ENCODE measurements at regions not wholly inside any gene's neighbourhood (a gene's known extent, or its start where the extent isn't known, plus 50 kb on each side); places are given as distances from the start of the nearest gene placed in this dataset.

GRCh38 chr4:107212565-107212964, 176.5 kb upstream of the DKK2 start:
- Histone ChIP-seq H3K4me2 (ENCODE audit: low read depth, low read length, poor library complexity, severe bottlenecking) (no peak overlapping the region), H3K9me2 (replicated peaks; ENCODE audit: insufficient read depth, low read length) (no peaks in the 10 kb centered on the region), H4K20me1 (ENCODE audit: low read depth, low read length) (no peaks in the 10 kb centered on the region), H2AFZ (ENCODE audit: low read depth, low read length, severe bottlenecking) (no peak overlapping the region), H3K9ac (ENCODE audit: low read length) (no peak overlapping the region), H3K27me3 (ENCODE audit: low read length) (no peaks in the 10 kb centered on the region), H3K9me3 (ENCODE audit: insufficient read depth, low read length) (no peaks in the 10 kb centered on the region), H3K27ac (ENCODE audit: low read depth, low read length) (no peak overlapping the region), H3K4me3 (ENCODE audit: insufficient read depth, low read length, poor library complexity, severe bottlenecking) (no peak overlapping the region), H3F3A (ENCODE audit: insufficient read depth) (no peaks in the 10 kb centered on the region), H3K79me2 (ENCODE audit: insufficient read depth, low read length) (no peaks in the 10 kb centered on the region), H3K36me3 (ENCODE audit: low read length) (no peaks in the 10 kb centered on the region)
- TF ChIP-seq, protein P1, sequence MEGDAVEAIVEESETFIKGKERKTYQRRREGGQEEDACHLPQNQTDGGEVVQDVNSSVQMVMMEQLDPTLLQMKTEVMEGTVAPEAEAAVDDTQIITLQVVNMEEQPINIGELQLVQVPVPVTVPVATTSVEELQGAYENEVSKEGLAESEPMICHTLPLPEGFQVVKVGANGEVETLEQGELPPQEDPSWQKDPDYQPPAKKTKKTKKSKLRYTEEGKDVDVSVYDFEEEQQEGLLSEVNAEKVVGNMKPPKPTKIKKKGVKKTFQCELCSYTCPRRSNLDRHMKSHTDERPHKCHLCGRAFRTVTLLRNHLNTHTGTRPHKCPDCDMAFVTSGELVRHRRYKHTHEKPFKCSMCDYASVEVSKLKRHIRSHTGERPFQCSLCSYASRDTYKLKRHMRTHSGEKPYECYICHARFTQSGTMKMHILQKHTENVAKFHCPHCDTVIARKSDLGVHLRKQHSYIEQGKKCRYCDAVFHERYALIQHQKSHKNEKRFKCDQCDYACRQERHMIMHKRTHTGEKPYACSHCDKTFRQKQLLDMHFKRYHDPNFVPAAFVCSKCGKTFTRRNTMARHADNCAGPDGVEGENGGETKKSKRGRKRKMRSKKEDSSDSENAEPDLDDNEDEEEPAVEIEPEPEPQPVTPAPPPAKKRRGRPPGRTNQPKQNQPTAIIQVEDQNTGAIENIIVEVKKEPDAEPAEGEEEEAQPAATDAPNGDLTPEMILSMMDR (IDR thresholded peaks at IDR 0.05; ENCODE audit: insufficient read depth, low read length, poor library complexity, severe bottlenecking): no peak
- TF ChIP-seq EZH2phosphoT487 (conservative IDR thresholded peaks at IDR 0.05; ENCODE audit: low read length): no peak

DNA sequence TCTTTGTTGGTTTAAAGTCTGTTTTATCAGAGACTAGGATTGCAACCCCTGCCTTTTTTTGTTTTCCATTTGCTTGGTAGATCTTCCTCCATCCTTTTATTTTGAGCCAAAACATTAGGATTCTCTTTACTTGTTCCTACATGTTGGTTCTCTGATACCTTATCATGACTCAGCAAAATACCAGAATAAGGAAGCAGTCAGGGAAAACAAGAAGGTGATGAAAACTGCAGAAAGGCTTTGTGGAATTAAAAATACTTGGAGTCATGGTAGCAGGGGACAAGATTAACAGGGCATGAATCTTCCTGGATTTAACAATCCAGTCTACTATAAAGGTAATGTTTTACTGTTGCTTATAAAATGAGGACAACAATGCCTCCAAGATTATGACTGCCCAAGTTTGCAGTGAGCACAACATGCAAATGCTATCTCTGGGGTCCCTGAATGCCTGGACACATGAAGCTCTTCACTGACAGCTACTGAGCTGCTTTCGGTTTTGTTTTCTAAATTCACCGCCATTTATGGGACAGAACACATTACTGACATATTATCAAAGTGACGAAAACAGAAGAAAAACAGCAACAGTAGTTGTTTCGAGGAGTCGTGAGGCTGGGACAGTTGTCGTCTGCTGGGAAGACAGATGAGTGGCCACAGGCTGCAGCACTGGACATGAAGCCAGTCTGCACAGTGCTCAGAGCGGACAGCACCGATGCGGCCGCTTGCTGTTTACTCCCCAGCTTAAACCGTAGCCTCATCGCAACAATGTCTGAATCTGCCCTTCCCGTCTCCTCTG, 174.5 kb upstream of the DKK2 start:
- H3K9me3 ChIP-seq (ENCODE audit: insufficient read depth, low read length): no peaks in the 10 kb centered on the region
- no peaks in the 10 kb centered on the region for H3F3A ChIP-seq (ENCODE audit: insufficient read depth)
- H3K9me2 ChIP-seq (replicated peaks; ENCODE audit: insufficient read depth, low read length): no peaks in the 10 kb centered on the region
- H3K27me3 ChIP-seq (ENCODE audit: low read length): no peaks in the 10 kb centered on the region
- no peaks in the 10 kb centered on the region for H4K20me1 ChIP-seq (ENCODE audit: low read depth, low read length)
- no peak overlapping the region for H3K27ac ChIP-seq (ENCODE audit: low read depth, low read length)
- H3K4me3 ChIP-seq (ENCODE audit: insufficient read depth, low read length, poor library complexity, severe bottlenecking): no peak overlapping the region
- no peak overlapping the region for H3K9ac ChIP-seq (ENCODE audit: low read length)
- no peak overlapping the region for H2AFZ ChIP-seq (ENCODE audit: low read depth, low read length, severe bottlenecking)
- H3K79me2 ChIP-seq (ENCODE audit: insufficient read depth, low read length): no peaks in the 10 kb centered on the region
- TF ChIP-seq EZH2phosphoT487 (conservative IDR thresholded peaks at IDR 0.05; ENCODE audit: low read length): no peak
- TF ChIP-seq, protein P1 (IDR thresholded peaks at IDR 0.05; ENCODE audit: insufficient read depth, low read length, poor library complexity, severe bottlenecking): no peak
- H3K4me2 ChIP-seq (ENCODE audit: low read depth, low read length, poor library complexity, severe bottlenecking): no peak overlapping the region
- H3K36me3 ChIP-seq (ENCODE audit: low read length): no peaks in the 10 kb centered on the region

DNA sequence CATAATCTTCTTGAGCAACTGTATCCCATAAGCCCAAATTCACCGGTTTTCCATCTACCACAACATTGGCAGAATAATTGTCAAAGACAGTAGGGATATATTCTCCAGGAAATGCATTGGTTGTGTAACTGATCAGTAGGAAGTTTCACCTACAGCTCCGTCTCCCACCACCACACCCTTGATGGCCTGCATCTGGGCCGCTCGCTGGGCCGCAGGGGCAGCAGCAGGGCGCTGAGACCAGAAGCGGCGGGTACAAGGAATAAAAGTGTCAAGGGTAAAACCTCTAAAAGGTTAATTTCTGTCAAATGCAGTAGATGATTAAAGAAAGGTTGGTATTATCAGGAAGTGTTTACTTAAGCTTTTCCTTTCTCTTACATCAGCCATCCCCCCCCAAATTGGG, 167.6 kb upstream of the DKK2 start:
- H3K9me2 ChIP-seq (replicated peaks; ENCODE audit: insufficient read depth, low read length): no peaks in the 10 kb centered on the region

More for the DNA sequence above, 167.6 kb upstream of the DKK2 start:
- TF ChIP-seq, protein P1 (IDR thresholded peaks at IDR 0.05; ENCODE audit: insufficient read depth, low read length, poor library complexity, severe bottlenecking): no peak
- no peak for TF ChIP-seq EZH2phosphoT487 (conservative IDR thresholded peaks at IDR 0.05; ENCODE audit: low read length)
- Histone ChIP-seq H3F3A (ENCODE audit: insufficient read depth) (no peaks in the 10 kb centered on the region), H3K27ac (ENCODE audit: low read depth, low read length) (no peak overlapping the region), H3K36me3 (ENCODE audit: low read length) (no peaks in the 10 kb centered on the region), H4K20me1 (ENCODE audit: low read depth, low read length) (no peaks in the 10 kb centered on the region), H3K4me2 (ENCODE audit: low read depth, low read length, poor library complexity, severe bottlenecking) (no peak overlapping the region), H2AFZ (ENCODE audit: low read depth, low read length, severe bottlenecking) (no peak overlapping the region), H3K27me3 (ENCODE audit: low read length) (no peaks in the 10 kb centered on the region), H3K9me3 (ENCODE audit: insufficient read depth, low read length) (no peaks in the 10 kb centered on the region), H3K9ac (ENCODE audit: low read length) (no peak overlapping the region), H3K4me3 (ENCODE audit: insufficient read depth, low read length, poor library complexity, severe bottlenecking) (no peak overlapping the region), H3K79me2 (ENCODE audit: insufficient read depth, low read length) (no peaks in the 10 kb centered on the region)

Data from SU-DHL-6 (cell line).